ENCODE measurements at regions not wholly inside any gene's neighbourhood (a gene's known extent, or its start where the extent isn't known, plus 50 kb on each side); places are given as distances from the start of the nearest gene placed in this dataset.

DNA sequence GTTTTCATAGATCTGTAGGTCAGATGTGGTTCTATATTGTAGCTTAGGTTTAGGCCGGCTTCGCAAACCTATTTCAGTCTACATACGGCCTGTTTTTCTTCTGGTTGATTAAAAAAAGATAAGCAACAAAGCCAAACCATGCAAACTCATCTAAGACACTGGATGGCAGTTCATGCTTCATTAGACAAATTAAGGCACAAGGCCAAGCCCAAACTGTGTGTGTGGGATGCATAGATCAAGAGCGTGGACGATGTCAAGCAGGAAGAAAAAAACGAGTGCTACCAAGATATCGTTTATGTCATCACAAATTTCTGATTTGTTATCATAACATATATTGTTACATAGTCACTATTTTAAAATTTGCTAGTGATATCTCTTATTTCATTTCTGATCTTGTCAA lies 357.6 kb upstream of the KIRREL3 start:
- Histone ChIP-seq H3K27me3 (ENCODE audit: control insufficient read depth in 1 of 2, insufficient read depth in 1 of 2, low read length in 2 of 2) (no peaks in the 10 kb centered on the region), H3K36me3 (ENCODE audit: control insufficient read depth in 1 of 2, insufficient read depth in 2 of 2, low read depth in 1 of 2, low read length in 2 of 2) (no peaks in the 10 kb centered on the region), H3K79me1 (replicated peaks; ENCODE audit: low read length, poor library complexity, severe bottlenecking) (no peaks in the 10 kb centered on the region), H3K9ac (ENCODE audit: low read length) (no peak overlapping the region), H3K4me3 (ENCODE audit: insufficient read depth in 1 of 2, low read depth in 1 of 2, low read length in 2 of 2) (no peak overlapping the region), H3K9me3 (ENCODE audit: control insufficient read depth, low read length) (no peaks in the 10 kb centered on the region), H3K4me1 (ENCODE audit: control insufficient read depth, insufficient read depth, low read depth, low read length) (no peaks in the 10 kb centered on the region), H3K18ac (ENCODE audit: low read depth in 1 of 2, low read length in 2 of 2) (no peak overlapping the region), H2BK120ac (ENCODE audit: low read depth, low read length) (no peak overlapping the region), H2BK12ac (ENCODE audit: low read length in 2 of 2) (no peak overlapping the region), H3K4me2 (ENCODE audit: low read length, poor library complexity, severe bottlenecking) (no peak overlapping the region), H3K4ac (ENCODE audit: low read depth in 1 of 2, low read length in 2 of 2) (no peak overlapping the region), H2BK15ac (ENCODE audit: low read depth, poor library complexity, severe bottlenecking) (no peak overlapping the region), H4K8ac (ENCODE audit: low read length) (no peak overlapping the region), H2AFZ (ENCODE audit: low read depth, low read length) (no peak overlapping the region), H4K91ac (ENCODE audit: low read length) (no peak overlapping the region), H3K27ac (ENCODE audit: low read length, poor library complexity, severe bottlenecking) (no peak overlapping the region), H3K14ac (ENCODE audit: low read length in 2 of 2) (no peak overlapping the region), H2AK5ac (ENCODE audit: low read length, severe bottlenecking) (no peak overlapping the region), H2BK5ac (ENCODE audit: low read depth, low read length, poor library complexity, severe bottlenecking) (no peak overlapping the region), H3K23ac (ENCODE audit: low read length in 2 of 2) (no peak overlapping the region)
- 86% methylated on average over 2 of the region's 7 CpGs for WGBS
- DNase-seq: no peak

DNA sequence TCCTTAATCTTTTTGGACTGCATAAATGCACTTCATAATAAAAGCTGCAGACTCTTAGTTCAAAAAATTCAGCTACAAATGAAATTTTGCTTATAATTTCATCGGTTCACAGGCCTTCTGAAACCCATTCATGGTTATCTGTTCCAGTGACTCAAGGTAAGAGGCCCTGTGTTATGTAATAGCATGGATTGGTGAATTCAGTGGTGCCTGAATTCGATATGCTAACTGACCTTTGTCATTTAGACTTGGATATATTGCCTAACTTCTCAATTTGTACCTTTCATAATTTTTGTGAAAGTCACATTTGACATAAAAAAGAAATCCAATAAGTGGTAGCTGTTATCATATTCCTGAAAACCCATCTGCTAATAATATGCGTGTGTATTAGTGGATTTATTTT lies 349.9 kb upstream of the KIRREL3 start:
- H3K4me2 ChIP-seq (ENCODE audit: low read length, poor library complexity, severe bottlenecking): no peak overlapping the region
- H2BK12ac ChIP-seq (ENCODE audit: low read length in 2 of 2): no peak overlapping the region
- no peak overlapping the region for H2AK5ac ChIP-seq (ENCODE audit: low read length, severe bottlenecking)
- no peak overlapping the region for H3K4ac ChIP-seq (ENCODE audit: low read depth in 1 of 2, low read length in 2 of 2)
- no peaks in the 10 kb centered on the region for H3K79me1 ChIP-seq (replicated peaks; ENCODE audit: low read length, poor library complexity, severe bottlenecking)
- no peak overlapping the region for H3K18ac ChIP-seq (ENCODE audit: low read depth in 1 of 2, low read length in 2 of 2)
- H3K4me1 ChIP-seq (ENCODE audit: control insufficient read depth, insufficient read depth, low read depth, low read length): no peaks in the 10 kb centered on the region
- no peak overlapping the region for H4K8ac ChIP-seq (ENCODE audit: low read length)
- H2BK5ac ChIP-seq (ENCODE audit: low read depth, low read length, poor library complexity, severe bottlenecking): no peak overlapping the region
- no peak overlapping the region for H3K9ac ChIP-seq (ENCODE audit: low read length)
- H3K36me3 ChIP-seq (ENCODE audit: control insufficient read depth in 1 of 2, insufficient read depth in 2 of 2, low read depth in 1 of 2, low read length in 2 of 2): no peaks in the 10 kb centered on the region
- H2BK120ac ChIP-seq (ENCODE audit: low read depth, low read length): no peak overlapping the region
- WGBS: no CpG with 5 or more reads among the region's 3 CpGs
- no peak overlapping the region for H3K14ac ChIP-seq (ENCODE audit: low read length in 2 of 2)
- H4K91ac ChIP-seq (ENCODE audit: low read length): no peak overlapping the region
- H3K27ac ChIP-seq (ENCODE audit: low read length, poor library complexity, severe bottlenecking): no peak overlapping the region
- H3K23ac ChIP-seq (ENCODE audit: low read length in 2 of 2): no peak overlapping the region
- no peak overlapping the region for H2AFZ ChIP-seq (ENCODE audit: low read depth, low read length)
- no peak for DNase-seq
- no peak overlapping the region for H2BK15ac ChIP-seq (ENCODE audit: low read depth, poor library complexity, severe bottlenecking)
- H3K4me3 ChIP-seq (ENCODE audit: insufficient read depth in 1 of 2, low read depth in 1 of 2, low read length in 2 of 2): no peak overlapping the region
- peaks cover 11% of the 10 kb centered on the region for H3K9me3 ChIP-seq (ENCODE audit: control insufficient read depth, low read length)
- no peaks in the 10 kb centered on the region for H3K27me3 ChIP-seq (ENCODE audit: control insufficient read depth in 1 of 2, insufficient read depth in 1 of 2, low read length in 2 of 2)

DNA sequence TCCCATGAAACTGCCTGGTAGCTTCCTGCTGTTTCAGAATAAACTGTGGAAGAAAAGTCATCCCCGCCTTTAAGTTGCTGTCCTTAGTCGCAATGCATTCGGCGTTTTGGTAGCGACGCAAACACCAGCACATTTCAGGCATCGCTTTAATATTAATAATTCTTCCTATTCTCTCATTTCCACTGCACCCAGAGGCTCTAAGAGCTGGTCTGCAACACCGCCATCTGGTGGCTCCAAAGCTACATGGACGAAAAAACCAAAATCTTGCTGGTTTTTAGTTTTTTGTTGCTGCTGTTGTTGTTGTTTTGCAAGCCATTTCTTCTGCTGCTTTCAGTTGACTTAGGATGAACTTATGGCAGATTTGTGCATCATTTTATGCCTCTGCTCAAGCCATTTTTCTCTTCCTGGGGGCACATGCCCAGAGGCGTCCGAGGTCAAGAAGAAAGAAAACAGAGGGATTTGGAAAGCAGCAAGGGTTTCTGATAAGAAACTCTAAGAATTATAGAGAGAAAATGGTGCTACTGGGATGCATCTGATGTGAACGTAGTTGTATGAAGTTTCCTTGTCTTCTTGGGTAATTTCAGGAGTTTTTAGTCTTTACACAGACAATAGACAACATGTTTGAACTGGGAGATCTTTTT lies 345.4 kb upstream of the KIRREL3 start:
- Histone ChIP-seq H2BK12ac (ENCODE audit: low read length in 2 of 2) (no peak overlapping the region), H3K18ac (ENCODE audit: low read depth in 1 of 2, low read length in 2 of 2) (no peak overlapping the region), H3K9me3 (ENCODE audit: control insufficient read depth, low read length) (peaks cover 11% of the 10 kb centered on the region), H3K14ac (ENCODE audit: low read length in 2 of 2) (no peak overlapping the region), H2AFZ (ENCODE audit: low read depth, low read length) (no peak overlapping the region), H3K4me3 (ENCODE audit: insufficient read depth in 1 of 2, low read depth in 1 of 2, low read length in 2 of 2) (no peak overlapping the region), H3K79me1 (replicated peaks; ENCODE audit: low read length, poor library complexity, severe bottlenecking) (no peaks in the 10 kb centered on the region), H4K8ac (ENCODE audit: low read length) (no peak overlapping the region), H3K4me2 (ENCODE audit: low read length, poor library complexity, severe bottlenecking) (no peak overlapping the region), H4K91ac (ENCODE audit: low read length) (no peak overlapping the region), H3K27ac (ENCODE audit: low read length, poor library complexity, severe bottlenecking) (no peak overlapping the region), H3K9ac (ENCODE audit: low read length) (no peak overlapping the region), H3K36me3 (ENCODE audit: control insufficient read depth in 1 of 2, insufficient read depth in 2 of 2, low read depth in 1 of 2, low read length in 2 of 2) (no peaks in the 10 kb centered on the region), H3K4me1 (ENCODE audit: control insufficient read depth, insufficient read depth, low read depth, low read length) (no peaks in the 10 kb centered on the region), H3K4ac (ENCODE audit: low read depth in 1 of 2, low read length in 2 of 2) (no peak overlapping the region), H3K27me3 (ENCODE audit: control insufficient read depth in 1 of 2, insufficient read depth in 1 of 2, low read length in 2 of 2) (peaks cover 0 to 3% of the 10 kb centered on the region in 2 experiments), H2AK5ac (ENCODE audit: low read length, severe bottlenecking) (no peak overlapping the region), H2BK120ac (ENCODE audit: low read depth, low read length) (no peak overlapping the region), H3K23ac (ENCODE audit: low read length in 2 of 2) (no peak overlapping the region), H2BK15ac (ENCODE audit: low read depth, poor library complexity, severe bottlenecking) (no peak overlapping the region), H2BK5ac (ENCODE audit: low read depth, low read length, poor library complexity, severe bottlenecking) (no peak overlapping the region)
- WGBS: 47% methylated on average over 12 of the region's 12 CpGs
- peak; percentile 10 for DNase-seq

DNA sequence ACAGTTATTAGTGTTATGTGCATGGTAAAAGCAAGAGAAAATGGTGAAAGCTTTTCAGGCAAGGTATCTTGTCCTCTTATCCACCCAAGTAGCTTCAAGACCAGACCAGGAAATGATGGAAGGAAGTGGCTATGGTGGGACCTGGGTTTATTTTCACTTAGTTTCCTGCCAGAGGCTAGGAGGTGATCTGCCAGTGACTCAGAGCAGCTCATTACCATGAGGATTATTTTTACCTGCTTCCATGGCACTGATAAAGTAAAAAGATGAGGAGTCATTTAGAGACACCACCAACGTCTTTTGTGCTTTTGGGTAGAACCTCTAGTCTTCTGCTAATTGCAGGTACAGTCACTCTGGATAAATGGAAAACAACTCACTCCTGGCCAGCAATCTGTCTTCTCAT lies 339.9 kb upstream of the KIRREL3 start:
- Histone ChIP-seq H2BK120ac (ENCODE audit: low read depth, low read length) (no peak overlapping the region), H2BK5ac (ENCODE audit: low read depth, low read length, poor library complexity, severe bottlenecking) (no peak overlapping the region), H3K79me1 (replicated peaks; ENCODE audit: low read length, poor library complexity, severe bottlenecking) (no peaks in the 10 kb centered on the region), H3K14ac (ENCODE audit: low read length in 2 of 2) (no peak overlapping the region), H3K27ac (ENCODE audit: low read length, poor library complexity, severe bottlenecking) (no peak overlapping the region), H3K27me3 (ENCODE audit: control insufficient read depth in 1 of 2, insufficient read depth in 1 of 2, low read length in 2 of 2) (peaks cover 0 to 3% of the 10 kb centered on the region in 2 experiments), H3K9me3 (ENCODE audit: control insufficient read depth, low read length) (peaks cover 2% of the 10 kb centered on the region), H3K18ac (ENCODE audit: low read depth in 1 of 2, low read length in 2 of 2) (no peak overlapping the region), H2BK15ac (ENCODE audit: low read depth, poor library complexity, severe bottlenecking) (no peak overlapping the region), H2AFZ (ENCODE audit: low read depth, low read length) (no peak overlapping the region), H3K23ac (ENCODE audit: low read length in 2 of 2) (no peak overlapping the region), H3K4ac (ENCODE audit: low read depth in 1 of 2, low read length in 2 of 2) (no peak overlapping the region), H3K4me1 (ENCODE audit: control insufficient read depth, insufficient read depth, low read depth, low read length) (no peaks in the 10 kb centered on the region), H3K4me3 (ENCODE audit: insufficient read depth in 1 of 2, low read depth in 1 of 2, low read length in 2 of 2) (no peak overlapping the region), H3K9ac (ENCODE audit: low read length) (no peak overlapping the region), H3K4me2 (ENCODE audit: low read length, poor library complexity, severe bottlenecking) (no peak overlapping the region), H2AK5ac (ENCODE audit: low read length, severe bottlenecking) (no peak overlapping the region), H4K91ac (ENCODE audit: low read length) (no peak overlapping the region), H4K8ac (ENCODE audit: low read length) (no peak overlapping the region), H3K36me3 (ENCODE audit: control insufficient read depth in 1 of 2, insufficient read depth in 2 of 2, low read depth in 1 of 2, low read length in 2 of 2) (no peaks in the 10 kb centered on the region), H2BK12ac (ENCODE audit: low read length in 2 of 2) (no peak overlapping the region)
- no peak for DNase-seq
- 47% methylated on average over 1 of the region's 1 CpG for WGBS

Data from mesenchymal stem cell (in vitro differentiated cells and primary cell).